SK-N-SH (cell line): ENCODE measurements at regions not wholly inside any gene's neighbourhood (a gene's known extent, or its start where the extent isn't known, plus 50 kb on each side); places are given as distances from the start of the nearest gene placed in this dataset.

Experiments
- CTCF ChIA-PET: fragments of 300-600, 350-600 bp; formaldehyde crosslinking; extraction: SDS; loops from one replicate; lab custom pipeline; 2021; lab: Yijun Ruan, JAX
- POLR2A ChIA-PET: fragments of 350-600 bp; sonication (Branson Sonifier 250); formaldehyde crosslinking; extraction: SDS; loops from one replicate; lab custom pipeline; 2020; ENCODE audit warnings: antibody characterized with exemption, inconsistent platforms; lab: Yijun Ruan, JAX
- DNase-seq: peaks from one replicate; pipeline ENCODE4 v3.0.0; 2012
- H2AFZ ChIP-seq: fragments of 200-600 bp; sonication (generic); 2 replicates; pipeline ENCODE4 v1.8.1; 2016; ENCODE audit warnings: antibody characterized with exemption, mild to moderate bottlenecking, low read depth
- H3F3A ChIP-seq: fragments of 200-600 bp; sonication (generic); replicated peaks from 2 replicates; pipeline ENCODE3; 2016; ENCODE audit warnings: antibody characterized with exemption, mild to moderate bottlenecking; ENCODE audit not compliant: insufficient read depth
- H3K27ac ChIP-seq, 2 experiments: fragments of 200-500 bp in 1 of 2; fragments of 200-600 bp in 1 of 2; sonication (Bioruptor generic) in 1 of 2; sonication (generic), shearing (Covaris generic) in 1 of 2; 2 replicates each; pipeline versions ENCODE4 v1.5.1 to v1.6.1; 2014 to 2016; ENCODE audit warnings: low read depth in 2 of 2, inconsistent platforms in 1 of 2, low read length in 1 of 2, mild to moderate bottlenecking in 1 of 2, mixed read lengths in 1 of 2
- H3K27me3 ChIP-seq: fragments of 200-600 bp; sonication (generic), shearing (Covaris generic); 2 replicates; pipeline ENCODE4 v1.6.1; 2016; ENCODE audit warnings: mixed run types; ENCODE audit not compliant: insufficient read depth
- H3K36me3 ChIP-seq, 2 experiments: fragments of 200-500 bp in 1 of 2; fragments of 200-600 bp in 1 of 2; sonication (Bioruptor generic) in 1 of 2; sonication (generic) in 1 of 2; replicated peaks in 1 of 2; 2 replicates each; pipeline versions ENCODE3 to v1.5.1; 2014 to 2016; ENCODE audit warnings: low read length in 1 of 2, mild to moderate bottlenecking in 1 of 2; ENCODE audit not compliant: insufficient read depth in 2 of 2, control insufficient read depth in 1 of 2
- H3K4me1 ChIP-seq, 2 experiments: fragments of 200-500 bp in 1 of 2; fragments of 200-600 bp in 1 of 2; sonication (Bioruptor generic) in 1 of 2; sonication (generic), shearing (Covaris generic) in 1 of 2; 2 replicates each; pipeline versions ENCODE4 v1.5.1 to v1.6.1; 2014 to 2016; ENCODE audit warnings: low read depth in 1 of 2, low read length in 1 of 2, mixed run types in 1 of 2; ENCODE audit not compliant: insufficient read depth in 2 of 2, control insufficient read depth in 1 of 2
- H3K4me2 ChIP-seq: fragments of 200-600 bp; sonication (generic), shearing (Covaris generic); 2 replicates; pipeline ENCODE4 v1.6.1; 2017; ENCODE audit warnings: mixed run types
- H3K4me3 ChIP-seq, 2 experiments: fragments of 200-500 bp in 1 of 2; fragments of 200-600 bp in 1 of 2; sonication (Bioruptor generic) in 1 of 2; sonication (generic), shearing (Covaris generic) in 1 of 2; 2 replicates each; pipeline versions ENCODE4 v1.5.1 to v1.8.1; 2014 to 2016; ENCODE audit warnings: low read depth in 2 of 2, inconsistent platforms in 1 of 2, low read length in 1 of 2, mild to moderate bottlenecking in 1 of 2, mixed read lengths in 1 of 2, moderate library complexity in 1 of 2
- H3K79me2 ChIP-seq: fragments of 200-600 bp; sonication (generic); 2 replicates; pipeline ENCODE4 v1.8.1; 2017; ENCODE audit warnings: mild to moderate bottlenecking; ENCODE audit not compliant: insufficient read depth
- H3K9ac ChIP-seq: fragments of 200-600 bp; sonication (generic); 2 replicates; pipeline ENCODE4 v1.6.1; 2017; ENCODE audit warnings: mixed run types
- H3K9me2 ChIP-seq: fragments of 200-600 bp; sonication (generic); 2 replicates; pipeline ENCODE4 v1.6.1; 2017; ENCODE audit warnings: mixed run types
- H3K9me3 ChIP-seq: fragments of 200-600 bp; sonication (generic); 2 replicates; pipeline ENCODE4 v1.6.1; 2017; ENCODE audit warnings: mixed run types, mild to moderate bottlenecking, moderate library complexity
- H4K20me1 ChIP-seq: fragments of 200-600 bp; sonication (generic); 2 replicates; pipeline ENCODE4 v1.6.1; 2017; ENCODE audit warnings: mild to moderate bottlenecking, mixed run types; ENCODE audit not compliant: insufficient read depth
- CHD2 ChIP-seq: fragments of 150-350 bp; IDR thresholded peaks from 2 replicates; pipeline ENCODE4 v1.6.1; 2018; ENCODE audit warnings: low read length; ENCODE audit not compliant: partially characterized antibody
- EZH2phosphoT487 ChIP-seq: fragments of 200-600 bp; sonication (generic); IDR thresholded peaks from 2 replicates; pipeline ENCODE4 v1.6.1; 2017; ENCODE audit warnings: low read depth, mixed run types, mild to moderate bottlenecking, antibody characterized with exemption, moderate library complexity, borderline replicate concordance
- FOSL2 ChIP-seq: IDR thresholded peaks from 2 replicates; pipeline ENCODE4 v1.4.0; 2012; ENCODE audit warnings: low read depth, mild to moderate bottlenecking, moderate library complexity, borderline replicate concordance
- GATA2 ChIP-seq: sonication (generic); formaldehyde crosslinking; IDR thresholded peaks from 2 replicates; pipeline ENCODE4 v1.5.0; 2020; ENCODE audit warnings: mild to moderate bottlenecking, missing genetic modification reagents
- MAX ChIP-seq: IDR thresholded peaks from 2 replicates; pipeline ENCODE4 v1.4.0; 2012; ENCODE audit warnings: low read depth
- MEF2A ChIP-seq: IDR thresholded peaks from 2 replicates; pipeline ENCODE4 v1.4.0; 2012; ENCODE audit warnings: low read depth, borderline replicate concordance
- MXI1 ChIP-seq: IDR thresholded peaks from 2 replicates; pipeline ENCODE4 v1.6.1; 2012; ENCODE audit warnings: mild to moderate bottlenecking, low read depth, low read length, improper control_type of control experiment
- NFIC ChIP-seq: IDR thresholded peaks from 2 replicates; pipeline ENCODE4 v1.4.0; 2012; ENCODE audit warnings: borderline replicate concordance
- NRF1 ChIP-seq: IDR thresholded peaks from 2 replicates; pipeline ENCODE4 v1.6.1; 2012; ENCODE audit warnings: low read depth, mild to moderate bottlenecking, low read length
- POLR2AphosphoS5 ChIP-seq: IDR thresholded peaks from 2 replicates; pipeline ENCODE4 v1.6.1; 2012; ENCODE audit warnings: low read depth, low read length
- RFX5 ChIP-seq: IDR thresholded peaks from 2 replicates; pipeline ENCODE4 v1.6.1; 2012; ENCODE audit warnings: mild to moderate bottlenecking, improper control_type of control experiment, low read length
- RXRA ChIP-seq: IDR thresholded peaks from 2 replicates; pipeline ENCODE4 v1.4.0; 2012; ENCODE audit warnings: low read depth, mild to moderate bottlenecking, borderline replicate concordance
- SMC3 ChIP-seq: IDR thresholded peaks from 2 replicates; pipeline ENCODE4 v1.6.1; 2012; ENCODE audit warnings: low read depth, low read length, improper control_type of control experiment
- TCF12 ChIP-seq: IDR thresholded peaks from 2 replicates; pipeline ENCODE4 v1.4.0; 2012
- USF1 ChIP-seq: IDR thresholded peaks from 2 replicates; pipeline ENCODE4 v1.4.0; 2012; ENCODE audit warnings: low read depth, borderline replicate concordance
- USF2 ChIP-seq: fragments of 150-350 bp; IDR thresholded peaks from 2 replicates; pipeline ENCODE4 v1.6.1; 2017; ENCODE audit warnings: antibody characterized with exemption, low read length, low read depth, borderline replicate concordance
- ZBTB33 ChIP-seq: IDR thresholded peaks from 2 replicates; pipeline ENCODE4 v1.4.0; 2012; ENCODE audit warnings: low read depth, borderline replicate concordance
- WGBS: methylation state at CpG from one replicate; pipeline ENCODE4 v1.1.6; 2017; ENCODE audit warnings: low lambda C conversion rate; 5-methylcytosine and 5-hydroxymethylcytosine counted together

GRCh38 chr6:166029506-166029905 lies 138.1 kb downstream of the TBXT start:
- no peak overlapping the region for H2AFZ ChIP-seq
- no peaks in the 10 kb centered on the region for H3K9me3 ChIP-seq
- H3K79me2 ChIP-seq = no peaks in the 10 kb centered on the region
- H3K27me3 ChIP-seq = no peaks in the 10 kb centered on the region
- POLR2A ChIA-PET = no interaction called here
- no peaks in the 10 kb centered on the region for H3K9me2 ChIP-seq
- H3K4me3 ChIP-seq = no peak overlapping the region
- H3F3A ChIP-seq = no peaks in the 10 kb centered on the region
- no peaks in the 10 kb centered on the region for H4K20me1 ChIP-seq
- H3K27ac ChIP-seq = no peak overlapping the region
- peaks cover 0 to 6% of the 10 kb centered on the region in 2 experiments; a peak in 1 of 4 replicates for H3K4me1 ChIP-seq
- no peak overlapping the region for H3K9ac ChIP-seq
- no peak overlapping the region for H3K4me2 ChIP-seq
- H3K36me3 ChIP-seq = no peaks in the 10 kb centered on the region
- DNase-seq = no peak
- CTCF ChIA-PET = interaction anchor here (0.6 to 1.0 kb wide), 2 partner anchors 116 to 139 kb away, joined by 3 read pairs; no protein-coding TSS in a partner anchor
- TF ChIP-seq NRF1 (no peak), MEF2A (no peak)
- WGBS = 42% methylated on average over 3 of the region's 3 CpGs

- Histone ChIP-seq H3K9me3 (no peaks in the 10 kb centered on the region), H3F3A (no peaks in the 10 kb centered on the region), H3K4me2 (no peak overlapping the region), H3K9ac (no peak overlapping the region), H3K27ac (no peak overlapping the region), H3K36me3 (no peaks in the 10 kb centered on the region), H3K4me1 (peaks cover 0 to 6% of the 10 kb centered on the region in 2 experiments; a peak in 1 of 4 replicates), H2AFZ (no peak overlapping the region), H4K20me1 (no peaks in the 10 kb centered on the region), H3K4me3 (no peak overlapping the region), H3K27me3 (no peaks in the 10 kb centered on the region), H3K9me2 (no peaks in the 10 kb centered on the region), H3K79me2 (no peaks in the 10 kb centered on the region)
- 37% methylated on average over 3 of the region's 3 CpGs for WGBS
- ChIA-PET CTCF (interaction anchor here (1.1 kb wide), 1 partner anchor 25 kb away, joined by 3 read pairs; no protein-coding TSS in a partner anchor), POLR2A (no interaction called here)
- no peak for DNase-seq
- TF ChIP-seq USF1 (no peak), ZBTB33 (no peak), POLR2AphosphoS5 (no peak), USF2 (no peak), MEF2A (no peak), CHD2 (no peak), MAX (no peak), EZH2phosphoT487 (no peak), TCF12 (no peak), MXI1 (no peak), FOSL2 (no peak), NRF1 (no peak), SMC3 (no peak), RFX5 (no peak), NFIC (no peak), GATA2 (CRISPR knock-in tag) (no peak), RXRA (no peak)
Measured at GRCh38 chr6:166027761-166028160, 139.9 kb downstream of the TBXT start.
